Tibial nerve (tissue), 3 donors: ENCODE measurements at regions not wholly inside any gene's neighbourhood (a gene's known extent, or its start where the extent isn't known, plus 50 kb on each side); places are given as distances from the start of the nearest gene placed in this dataset.

ENCODE experiments used
- POLR2A ChIP-seq, 2 donors: fragments of 450-650 bp; IDR thresholded peaks; one replicate each; pipeline ENCODE4 v1.6.1; 2017; ENCODE audit warnings: antibody characterized with exemption in 2 of 2, mild to moderate bottlenecking in 2 of 2, moderate library complexity in 2 of 2
- TF ChIP-seq, protein P1 (sequence below), 5 experiments: fragments of 200-600 bp in 3 of 5; fragments of 450-650 bp in 2 of 5; sonication (generic) in 3 of 5; IDR thresholded peaks; one replicate each; pipeline ENCODE4 v1.5.1; 2016 to 2019; ENCODE audit warnings: antibody characterized with exemption in 5 of 5, mild to moderate bottlenecking in 3 of 5, moderate library complexity in 2 of 5

DNA sequence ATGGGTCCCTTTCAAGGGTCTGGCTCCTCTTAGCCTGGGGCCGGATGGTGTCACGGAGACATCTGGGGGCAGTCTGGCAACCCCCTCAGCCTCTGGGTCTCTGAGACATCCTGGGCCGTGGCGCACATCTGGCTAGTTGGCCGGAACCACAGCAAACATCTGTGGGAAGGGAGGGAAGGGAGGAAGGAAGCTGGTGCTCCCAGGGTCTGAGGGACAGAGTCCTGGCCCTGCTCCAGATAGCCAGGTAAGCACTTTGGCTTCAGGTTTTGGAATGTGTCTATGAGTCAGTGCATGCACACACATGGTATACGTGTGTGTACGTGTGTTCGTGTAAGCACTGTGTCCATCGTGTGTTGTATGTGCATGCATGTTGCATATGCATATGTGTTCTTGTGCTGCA lies 225.1 kb downstream of the MN1 start:
- no peak for TF ChIP-seq POLR2A (IDR thresholded peaks at IDR 0.05)
- TF ChIP-seq, protein P1, sequence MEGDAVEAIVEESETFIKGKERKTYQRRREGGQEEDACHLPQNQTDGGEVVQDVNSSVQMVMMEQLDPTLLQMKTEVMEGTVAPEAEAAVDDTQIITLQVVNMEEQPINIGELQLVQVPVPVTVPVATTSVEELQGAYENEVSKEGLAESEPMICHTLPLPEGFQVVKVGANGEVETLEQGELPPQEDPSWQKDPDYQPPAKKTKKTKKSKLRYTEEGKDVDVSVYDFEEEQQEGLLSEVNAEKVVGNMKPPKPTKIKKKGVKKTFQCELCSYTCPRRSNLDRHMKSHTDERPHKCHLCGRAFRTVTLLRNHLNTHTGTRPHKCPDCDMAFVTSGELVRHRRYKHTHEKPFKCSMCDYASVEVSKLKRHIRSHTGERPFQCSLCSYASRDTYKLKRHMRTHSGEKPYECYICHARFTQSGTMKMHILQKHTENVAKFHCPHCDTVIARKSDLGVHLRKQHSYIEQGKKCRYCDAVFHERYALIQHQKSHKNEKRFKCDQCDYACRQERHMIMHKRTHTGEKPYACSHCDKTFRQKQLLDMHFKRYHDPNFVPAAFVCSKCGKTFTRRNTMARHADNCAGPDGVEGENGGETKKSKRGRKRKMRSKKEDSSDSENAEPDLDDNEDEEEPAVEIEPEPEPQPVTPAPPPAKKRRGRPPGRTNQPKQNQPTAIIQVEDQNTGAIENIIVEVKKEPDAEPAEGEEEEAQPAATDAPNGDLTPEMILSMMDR (IDR thresholded peaks at IDR 0.05) = no peak
